ENCODE measurements at regions not wholly inside any gene's neighbourhood (a gene's known extent, or its start where the extent isn't known, plus 50 kb on each side); places are given as distances from the start of the nearest gene placed in this dataset.
"Not testable (repeated sequence)": the region's sequence is repeated elsewhere in the genome, so short reads cannot be mapped to it uniquely, and the experiment has no call there.

GRCh38 chr1:761791-762190, 75.3 kb upstream of the OR4F16 start:
- DNase-seq (ENCODE audit: low read depth in 1 of 2, low spot score in 2 of 2); H2BK120ac ChIP-seq (replicated peaks; ENCODE audit: low read depth, low read length); H3K79me2 ChIP-seq (ENCODE audit: control insufficient read depth in 1 of 2, insufficient read depth in 2 of 2, low read length in 2 of 2); H2AK5ac ChIP-seq (ENCODE audit: low read depth, low read length); H2BK20ac ChIP-seq (ENCODE audit: low read length); H3K9ac ChIP-seq (replicated peaks in 1 of 4; ENCODE audit: extremely low read depth in 1 of 4, low read depth in 3 of 4, low read length in 3 of 4); H4K20me1 ChIP-seq (replicated peaks in 1 of 2; ENCODE audit: control insufficient read depth in 1 of 2, insufficient read depth in 2 of 2, low read length in 2 of 2); H2BK5ac ChIP-seq (ENCODE audit: low read depth, low read length); H3K4me3 ChIP-seq (ENCODE audit: extremely low read depth in 1 of 4, insufficient read depth in 2 of 4, low read depth in 3 of 4, low read length in 4 of 4); H3K9me3 ChIP-seq (ENCODE audit: insufficient read depth in 2 of 2, low read depth in 1 of 2, low read length in 1 of 2); H3K4me1 ChIP-seq (replicated peaks in 1 of 4; ENCODE audit: control insufficient read depth in 3 of 4, insufficient read depth in 4 of 4, low read length in 3 of 4); H3K4ac ChIP-seq (replicated peaks; ENCODE audit: insufficient read length, low read depth, low read length); H3K23ac ChIP-seq (ENCODE audit: insufficient read length); H4K5ac ChIP-seq (ENCODE audit: insufficient read length, low read depth, low read length); H3K79me1 ChIP-seq (ENCODE audit: low read depth, low read length); H2AFZ ChIP-seq (ENCODE audit: low read length); H3K36me3 ChIP-seq (ENCODE audit: control insufficient read depth in 2 of 4, insufficient read depth in 4 of 4, low read length in 3 of 4); H3K14ac ChIP-seq (ENCODE audit: insufficient read length); H4K8ac ChIP-seq (ENCODE audit: extremely low read depth, insufficient read depth, low read length); H4K91ac ChIP-seq (replicated peaks; ENCODE audit: insufficient read length, low read length); H2BK15ac ChIP-seq (ENCODE audit: low read length); POLR2A ChIA-PET (ENCODE audit: partially characterized antibody); H3K18ac ChIP-seq (ENCODE audit: extremely low read depth, low read length); H2BK12ac ChIP-seq (ENCODE audit: low read depth, low read length); H3K27ac ChIP-seq (ENCODE audit: low read depth, low read length); CTCF ChIA-PET (ENCODE audit: partially characterized antibody); H3K23me2 ChIP-seq (ENCODE audit: low read depth, low read length); H3K4me2 ChIP-seq (ENCODE audit: insufficient read depth in 1 of 2, low read depth in 2 of 2, low read length in 2 of 2); FAIRE-seq; H3K27me3 ChIP-seq (replicated peaks in 1 of 4; ENCODE audit: control insufficient read depth in 3 of 4, extremely low read depth in 1 of 4, insufficient read depth in 3 of 4, low read length in 3 of 4); H3K56ac ChIP-seq (replicated peaks; ENCODE audit: insufficient read length, low read depth, low read length): not testable (repeated sequence)
- no CpG with 5 or more reads among the region's 2 CpGs for whole genome bisulfite sequencing, 2 experiments (ENCODE audit: extremely low coverage in 1 of 2, insufficient coverage in 1 of 2, insufficient read length in 1 of 2, insufficient replicate concordance in 2 of 2, low coverage in 1 of 2, low lambda C conversion rate in 2 of 2, missing lambda C conversion rate in 1 of 2)

GRCh38 chr1:771449-771848, 85.0 kb upstream of the OR4F16 start:
- H2BK12ac ChIP-seq (ENCODE audit: low read depth, low read length); H3K14ac ChIP-seq (ENCODE audit: insufficient read length); H3K4me2 ChIP-seq (ENCODE audit: insufficient read depth in 1 of 2, low read depth in 2 of 2, low read length in 2 of 2); H3K9ac ChIP-seq (replicated peaks in 1 of 4; ENCODE audit: extremely low read depth in 1 of 4, low read depth in 3 of 4, low read length in 3 of 4); H3K56ac ChIP-seq (replicated peaks; ENCODE audit: insufficient read length, low read depth, low read length); H3K36me3 ChIP-seq (ENCODE audit: control insufficient read depth in 2 of 4, insufficient read depth in 4 of 4, low read length in 3 of 4); H3K18ac ChIP-seq (ENCODE audit: extremely low read depth, low read length); POLR2A ChIA-PET (ENCODE audit: partially characterized antibody); H4K91ac ChIP-seq (replicated peaks; ENCODE audit: insufficient read length, low read length); H3K4me3 ChIP-seq (ENCODE audit: extremely low read depth in 1 of 4, insufficient read depth in 2 of 4, low read depth in 3 of 4, low read length in 4 of 4); H3K23ac ChIP-seq (ENCODE audit: insufficient read length); H2BK15ac ChIP-seq (ENCODE audit: low read length); FAIRE-seq; H3K27me3 ChIP-seq (replicated peaks in 1 of 4; ENCODE audit: control insufficient read depth in 3 of 4, extremely low read depth in 1 of 4, insufficient read depth in 3 of 4, low read length in 3 of 4); H2AFZ ChIP-seq (ENCODE audit: low read length); DNase-seq (ENCODE audit: low read depth in 1 of 2, low spot score in 2 of 2); H2BK120ac ChIP-seq (replicated peaks; ENCODE audit: low read depth, low read length); H3K27ac ChIP-seq (ENCODE audit: low read depth, low read length); H3K79me2 ChIP-seq (ENCODE audit: control insufficient read depth in 1 of 2, insufficient read depth in 2 of 2, low read length in 2 of 2); H2BK5ac ChIP-seq (ENCODE audit: low read depth, low read length); CTCF ChIA-PET (ENCODE audit: partially characterized antibody); H2BK20ac ChIP-seq (ENCODE audit: low read length); H3K23me2 ChIP-seq (ENCODE audit: low read depth, low read length); H3K79me1 ChIP-seq (ENCODE audit: low read depth, low read length); H2AK5ac ChIP-seq (ENCODE audit: low read depth, low read length); H4K5ac ChIP-seq (ENCODE audit: insufficient read length, low read depth, low read length); H4K20me1 ChIP-seq (replicated peaks in 1 of 2; ENCODE audit: control insufficient read depth in 1 of 2, insufficient read depth in 2 of 2, low read length in 2 of 2); H3K4me1 ChIP-seq (replicated peaks in 1 of 4; ENCODE audit: control insufficient read depth in 3 of 4, insufficient read depth in 4 of 4, low read length in 3 of 4); H3K4ac ChIP-seq (replicated peaks; ENCODE audit: insufficient read length, low read depth, low read length); H4K8ac ChIP-seq (ENCODE audit: extremely low read depth, insufficient read depth, low read length); H3K9me3 ChIP-seq (ENCODE audit: insufficient read depth in 2 of 2, low read depth in 1 of 2, low read length in 1 of 2): not testable (repeated sequence)
- 90% methylated on average over 3 of the region's 8 CpGs; no CpG with 5 or more reads in 1 of the 2 experiments for WGBS, 2 experiments (ENCODE audit: extremely low coverage in 1 of 2, insufficient coverage in 1 of 2, insufficient read length in 1 of 2, insufficient replicate concordance in 2 of 2, low coverage in 1 of 2, low lambda C conversion rate in 2 of 2, missing lambda C conversion rate in 1 of 2)

Measured in H1 (cell line).